ENCODE measurements at regions not wholly inside any gene's neighbourhood (a gene's known extent, or its start where the extent isn't known, plus 50 kb on each side); places are given as distances from the start of the nearest gene placed in this dataset.
"Not testable (repeated sequence)": the region's sequence is repeated elsewhere in the genome, so short reads cannot be mapped to it uniquely, and the experiment has no call there.

DNA sequence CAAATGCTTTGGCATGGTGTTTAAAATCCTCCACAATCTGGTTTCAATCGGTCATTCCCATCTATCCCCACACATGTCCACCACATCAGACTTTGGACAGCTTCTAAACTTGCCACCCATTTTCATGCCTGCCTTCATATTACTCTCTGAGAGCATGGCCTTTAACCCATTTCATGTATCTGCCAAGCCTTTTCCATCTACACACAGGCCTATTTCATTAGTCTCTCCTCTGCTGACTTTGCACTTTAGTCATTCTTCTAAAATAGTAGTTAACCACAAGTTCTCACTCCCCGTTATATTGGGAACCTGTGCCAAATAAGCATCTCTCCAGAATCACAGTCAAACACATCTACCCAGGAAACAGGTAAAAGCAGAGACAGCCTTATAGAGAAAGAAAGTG, 142.2 kb downstream of the MZT1 start:
- DNase-seq (ENCODE audit: low read depth) = no peak

DNA sequence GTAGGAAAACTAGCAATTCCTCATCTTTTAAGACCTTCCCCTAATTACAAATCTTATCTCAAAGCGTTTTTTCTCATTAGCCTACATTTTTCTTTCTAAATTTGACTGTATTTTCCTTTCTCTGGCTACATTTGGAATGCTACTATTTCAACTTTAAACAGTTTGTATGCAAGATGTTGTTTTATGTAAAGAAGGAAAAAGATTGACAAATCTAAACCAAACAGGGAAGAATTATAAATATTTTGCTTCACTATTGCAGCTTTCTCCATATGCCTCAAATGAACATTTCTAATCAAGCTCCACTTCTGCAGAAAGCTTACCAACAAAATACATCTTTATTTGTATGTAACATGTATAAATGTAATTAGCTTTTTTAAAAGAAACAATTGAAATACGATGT, 156.2 kb downstream of the MZT1 start:
- no peak for DNase-seq (ENCODE audit: low read depth)

DNA sequence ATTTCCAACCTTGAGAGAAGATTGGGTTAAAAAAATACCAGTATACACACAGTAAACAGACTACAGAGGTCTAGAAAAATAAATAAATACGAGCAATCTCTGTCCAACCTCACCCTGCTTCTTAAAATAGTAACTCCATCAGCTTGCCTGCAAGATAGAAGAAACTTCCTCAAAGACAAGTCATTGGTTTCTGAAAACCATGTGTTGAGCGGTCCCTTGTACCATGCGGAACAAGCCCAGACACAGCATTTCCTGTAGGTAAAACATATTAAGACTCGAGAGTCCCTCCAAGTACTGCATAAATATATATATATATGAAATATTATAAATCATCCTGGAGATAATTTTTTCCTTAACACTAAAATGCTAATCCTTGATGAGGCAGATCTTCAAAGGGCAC, 157.4 kb downstream of the MZT1 start:
- DNase-seq (ENCODE audit: low read depth) = no peak

DNA sequence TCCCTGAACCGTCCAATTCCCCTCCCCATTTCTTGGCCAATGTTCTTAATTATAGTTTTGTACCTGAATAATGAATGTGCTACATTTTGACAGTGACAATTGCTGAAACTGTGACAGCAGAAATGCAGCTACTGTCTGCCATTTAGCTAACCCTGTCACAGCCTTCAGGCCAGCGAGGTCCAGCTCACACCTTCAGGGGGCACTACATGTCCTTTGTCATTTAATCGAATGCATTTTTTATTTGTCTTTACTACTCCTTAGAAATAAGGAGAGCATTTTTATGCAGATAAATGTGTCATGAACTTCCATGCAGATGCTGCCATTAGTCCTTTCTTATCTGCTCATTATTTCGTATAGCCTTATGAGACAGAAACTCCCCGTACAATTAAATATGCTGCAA, 159.9 kb downstream of the MZT1 start:
- no peak for DNase-seq (ENCODE audit: low read depth)

DNA sequence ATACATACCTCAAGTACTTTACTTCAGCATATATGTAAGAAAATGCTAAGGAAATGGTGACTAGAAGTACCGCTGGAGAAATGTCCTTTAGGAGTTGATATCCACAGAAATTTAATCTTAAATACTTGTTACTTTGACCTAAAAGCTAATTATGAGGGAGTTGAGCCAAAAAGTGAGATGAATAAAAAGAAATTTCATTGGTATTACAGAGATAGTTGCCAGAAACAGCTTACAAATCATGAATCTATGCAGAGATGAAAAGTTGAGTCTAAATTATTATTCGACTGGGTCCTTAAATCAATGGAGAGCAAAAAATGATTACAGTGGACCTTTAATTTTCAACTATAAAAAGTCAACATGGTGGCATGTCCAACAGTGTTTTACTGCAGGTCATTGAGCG, 160.9 kb downstream of the MZT1 start:
- DNase-seq (ENCODE audit: low read depth) = no peak

DNA sequence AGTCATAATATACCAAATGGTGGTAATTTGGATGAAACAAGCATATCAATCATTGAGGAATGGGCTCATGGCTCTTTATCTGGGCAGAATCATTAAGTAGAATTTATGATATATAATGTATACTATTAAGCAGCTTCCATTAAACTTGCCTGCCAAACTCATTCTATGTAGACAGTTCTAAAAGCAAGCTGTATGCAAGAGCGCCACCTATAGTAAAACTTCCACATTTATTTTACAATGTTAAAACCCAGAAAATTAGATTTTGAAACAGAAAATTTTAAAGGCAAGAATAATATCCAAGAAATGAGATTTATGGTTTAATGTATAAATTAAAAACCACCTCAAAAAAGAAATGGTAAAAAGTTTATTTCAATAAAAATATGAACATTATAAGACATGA, 161.5 kb downstream of the MZT1 start:
- DNase-seq (ENCODE audit: low read depth) = no peak

DNA sequence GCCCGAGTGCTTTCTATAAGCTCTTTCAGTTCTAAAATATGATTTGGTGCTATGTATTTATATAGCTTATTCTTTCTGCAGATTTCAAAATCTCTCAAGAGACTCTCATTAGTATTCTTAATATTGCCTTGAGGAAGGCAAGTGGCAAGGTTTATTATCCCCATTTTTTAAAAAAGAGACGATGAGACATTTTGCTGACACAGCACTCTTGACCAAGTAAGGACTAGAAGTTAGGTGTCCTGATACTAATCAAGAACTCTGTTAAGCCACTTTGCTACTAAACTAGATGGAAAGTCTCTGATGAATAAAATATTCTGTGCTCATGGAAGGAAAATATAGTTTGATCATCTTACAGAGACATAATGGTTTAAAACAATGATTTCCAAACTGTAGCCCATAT, 164.7 kb downstream of the MZT1 start:
- no peak for DNase-seq (ENCODE audit: low read depth)

DNA sequence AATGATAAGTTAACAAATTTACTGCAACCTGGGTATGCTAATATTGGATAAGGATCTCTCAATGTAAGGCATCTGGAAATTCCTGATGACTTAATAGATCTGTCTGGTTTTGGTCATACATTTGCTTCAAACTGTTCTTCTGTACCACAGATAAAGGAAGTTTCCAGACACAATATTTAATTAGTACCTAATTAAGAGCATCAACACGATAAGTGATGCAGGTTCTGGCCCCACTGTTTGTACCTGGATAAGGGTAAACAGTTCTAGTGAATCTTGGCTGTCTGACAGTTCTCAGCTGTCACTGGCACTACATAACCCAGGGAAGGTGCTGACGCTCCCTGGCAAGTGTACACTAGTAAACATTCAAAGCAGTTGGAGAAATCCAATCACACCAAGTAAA, 165.6 kb downstream of the MZT1 start:
- no peak for DNase-seq (ENCODE audit: low read depth)

DNA sequence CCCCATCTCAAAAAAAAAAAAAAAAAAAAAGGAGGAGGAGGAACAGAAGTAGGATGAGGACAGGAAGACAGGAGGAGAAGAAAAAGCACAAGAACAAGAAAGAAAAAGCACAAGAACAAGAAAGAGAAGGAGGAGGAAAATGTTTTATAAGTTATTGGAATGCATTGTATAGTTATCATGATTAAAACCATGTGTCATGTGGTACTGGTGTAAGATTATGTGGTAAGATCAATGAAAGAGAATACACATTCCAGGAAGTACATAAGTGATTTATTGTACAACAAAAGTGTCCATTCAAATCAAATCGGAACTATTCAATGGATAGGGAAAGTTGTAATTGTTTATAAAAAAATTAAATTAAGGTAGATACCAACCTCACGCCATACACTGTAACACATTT, 167.7 kb downstream of the MZT1 start:
- no peak for DNase-seq (ENCODE audit: low read depth)

DNA sequence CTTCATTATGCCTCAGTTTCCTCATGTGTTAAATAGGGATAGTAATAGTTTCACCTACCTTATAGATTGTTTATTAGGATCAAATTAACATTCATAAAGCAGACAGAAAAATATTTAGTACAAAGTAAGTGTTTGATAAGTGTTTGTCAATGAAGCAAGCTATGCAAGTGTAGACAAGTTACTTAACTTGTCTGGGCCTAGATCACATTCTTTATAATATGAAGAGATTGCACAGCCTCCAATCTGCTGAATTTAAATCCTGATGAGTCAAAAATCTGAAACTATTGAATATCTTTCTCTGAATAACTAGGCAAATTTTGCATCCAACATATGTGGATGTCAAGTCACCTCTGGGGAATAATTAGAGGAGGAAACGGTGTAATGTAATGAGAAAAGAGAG, 170.5 kb downstream of the MZT1 start:
- no peak for DNase-seq (ENCODE audit: low read depth)

DNA sequence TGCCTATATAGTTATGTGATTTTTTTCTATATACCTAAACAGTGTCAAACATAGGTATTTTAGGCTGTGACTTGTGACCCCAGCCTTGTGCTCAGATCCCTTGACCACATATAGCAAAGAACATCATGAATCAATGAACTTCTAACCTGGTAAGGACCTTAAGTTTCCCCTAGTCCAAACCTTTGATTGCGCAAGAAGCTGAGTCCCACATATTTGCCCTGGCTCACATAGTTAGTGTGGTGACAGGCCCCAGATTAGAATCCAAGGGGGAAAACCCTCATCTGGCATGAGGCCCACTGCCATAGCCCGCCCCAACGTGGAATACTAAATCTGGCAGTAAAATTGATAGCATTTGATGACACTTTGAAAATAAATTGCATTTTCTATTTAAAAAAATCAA, 171.8 kb downstream of the MZT1 start:
- no peak for DNase-seq (ENCODE audit: low read depth)

DNA sequence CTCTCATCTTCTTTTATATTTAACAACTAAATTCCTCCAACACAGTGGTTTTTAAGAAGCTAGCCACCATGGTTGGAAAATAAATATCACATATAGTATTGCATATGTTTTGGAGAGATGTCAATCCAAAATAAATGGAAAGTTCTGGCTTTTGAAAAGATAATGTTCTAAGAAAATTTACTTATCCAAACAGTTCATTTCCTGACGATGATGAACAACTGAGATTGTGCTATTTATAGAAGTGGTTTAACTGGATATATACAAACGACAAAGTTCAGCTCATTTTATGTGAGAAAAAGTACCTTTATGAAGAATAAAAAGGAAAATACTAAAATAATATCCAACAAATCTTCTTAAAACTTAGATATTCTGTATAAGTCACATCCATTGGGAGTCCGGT, 174.7 kb downstream of the MZT1 start:
- no peak for DNase-seq (ENCODE audit: low read depth)

DNA sequence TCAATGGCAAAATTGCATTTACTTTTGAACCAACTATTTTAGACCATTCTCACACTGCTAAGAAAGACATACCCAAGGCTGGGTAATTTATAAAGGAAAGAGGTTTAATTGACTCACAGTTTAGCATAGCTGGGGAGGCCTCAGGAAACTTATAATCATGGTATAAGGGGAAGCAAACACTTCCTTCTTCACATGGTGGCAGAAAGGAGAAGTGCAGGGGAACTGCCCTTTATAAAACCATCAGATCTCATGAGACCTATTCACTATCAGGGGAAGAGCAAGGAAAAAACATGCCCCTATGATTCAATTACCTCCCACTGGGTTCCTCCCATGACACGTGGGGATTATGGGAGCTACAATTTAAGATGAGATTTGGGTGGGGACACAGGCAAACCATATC, 181.5 kb downstream of the MZT1 start:
- DNase-seq (ENCODE audit: low read depth) = not testable (repeated sequence)

DNA sequence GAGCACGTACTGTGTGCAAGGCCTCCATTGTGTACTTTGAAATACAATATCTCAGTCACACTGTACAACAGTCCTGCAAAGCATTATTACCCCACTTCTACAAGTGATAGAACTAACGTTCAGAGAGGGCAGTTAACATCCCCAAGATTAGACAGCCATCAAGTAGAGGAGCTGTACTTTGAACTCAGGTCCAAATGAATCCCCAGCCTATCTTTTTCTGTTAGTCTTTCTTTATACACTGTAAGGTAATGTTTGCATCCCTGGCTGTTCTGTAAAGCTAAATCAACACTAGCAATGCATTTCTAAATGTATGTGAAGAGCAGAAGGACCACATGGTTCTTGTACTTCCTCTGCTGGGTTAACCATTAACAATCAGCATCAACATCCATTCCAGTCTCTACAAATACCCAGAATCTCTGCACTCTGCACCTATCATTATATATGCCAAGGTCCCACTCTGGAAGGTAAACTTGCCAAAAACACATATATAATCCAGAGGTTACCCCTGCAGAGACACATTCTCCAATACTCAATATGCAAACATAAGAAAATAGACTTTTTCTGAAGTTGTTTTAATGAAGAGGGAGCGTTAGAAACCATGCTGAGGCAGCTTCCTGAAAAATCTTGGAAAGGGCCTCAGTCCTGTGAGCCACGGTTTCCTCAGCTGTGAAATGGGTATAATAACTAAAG, 182.3 kb downstream of the MZT1 start:
- no peak for DNase-seq (ENCODE audit: low read depth)

DNA sequence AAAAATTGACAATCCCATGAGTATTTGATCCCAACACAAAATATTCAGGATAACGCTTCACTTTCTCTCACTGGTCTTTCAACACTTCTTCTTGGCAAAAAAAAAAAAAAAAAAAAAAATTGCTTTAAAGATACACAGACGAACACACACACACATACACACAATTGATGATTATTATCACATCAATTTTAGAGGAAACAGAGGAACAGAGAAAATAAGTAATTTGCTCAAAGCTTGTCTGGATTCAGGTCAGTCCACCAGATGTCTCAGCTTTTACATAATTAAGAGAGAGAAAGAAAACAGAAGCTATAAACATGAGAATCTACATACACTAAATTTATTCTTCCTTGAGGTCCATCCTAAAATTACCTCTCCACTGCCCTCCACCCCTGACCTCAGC, 183.4 kb downstream of the MZT1 start:
- DNase-seq (ENCODE audit: low read depth) = no peak

DNA sequence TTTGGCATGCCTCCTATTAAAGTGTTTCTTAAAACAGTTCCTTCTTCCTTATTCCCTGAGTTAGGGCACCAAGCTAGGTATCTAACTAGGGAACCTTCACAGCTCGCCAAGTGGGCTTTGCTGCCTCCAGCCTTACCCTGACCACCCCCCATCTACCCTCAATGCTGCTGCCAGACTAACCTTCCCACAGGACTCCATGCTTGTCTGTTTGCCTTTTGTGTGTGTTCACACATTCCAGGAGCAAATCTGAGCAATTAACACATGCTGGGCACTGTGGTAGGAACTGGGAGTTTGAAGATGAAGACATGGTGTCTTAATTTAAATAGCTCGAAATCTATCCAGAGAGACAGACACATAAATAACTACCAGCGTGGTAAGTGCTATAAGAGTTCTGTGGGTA, 185.2 kb downstream of the MZT1 start:
- DNase-seq (ENCODE audit: low read depth) = no peak

DNA sequence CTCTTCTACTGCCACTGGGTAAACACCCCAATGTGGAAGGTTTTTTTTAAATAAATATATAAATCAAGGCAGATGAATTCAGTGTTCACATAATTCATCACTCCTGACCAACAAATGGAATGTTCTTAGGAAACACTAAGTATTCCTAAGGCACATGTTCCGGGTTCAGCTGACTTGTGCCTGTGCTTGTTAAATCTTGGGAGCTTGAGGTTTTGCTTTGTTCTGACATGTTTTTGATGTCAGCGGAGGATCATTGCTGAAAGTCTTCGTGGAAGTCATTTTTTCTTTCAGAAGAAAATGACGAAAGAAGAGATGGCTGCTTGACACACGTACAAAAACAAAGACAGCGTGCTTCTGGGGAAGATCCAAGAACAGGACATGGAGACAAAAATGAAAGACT, 185.8 kb downstream of the MZT1 start:
- no peak for DNase-seq (ENCODE audit: low read depth)

DNA sequence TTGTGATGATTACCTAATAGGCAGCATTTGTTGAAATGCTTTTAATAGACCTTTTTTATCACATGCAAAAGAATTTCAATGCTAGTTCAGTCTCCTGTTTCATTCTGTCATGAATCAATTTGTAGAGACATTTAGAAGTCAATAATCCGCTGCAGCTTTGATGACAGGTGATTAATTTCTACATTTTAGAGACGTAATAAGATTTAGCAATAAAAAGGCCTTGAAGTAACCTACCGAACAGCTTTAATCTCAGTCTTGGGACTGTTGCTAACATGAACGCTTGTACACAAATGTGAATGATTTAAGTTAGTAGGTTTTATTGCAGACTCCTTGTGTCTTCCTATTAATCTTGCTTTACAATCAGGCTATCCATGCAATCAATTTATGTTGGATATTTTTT, 186.5 kb downstream of the MZT1 start:
- DNase-seq (ENCODE audit: low read depth) = no peak

DNA sequence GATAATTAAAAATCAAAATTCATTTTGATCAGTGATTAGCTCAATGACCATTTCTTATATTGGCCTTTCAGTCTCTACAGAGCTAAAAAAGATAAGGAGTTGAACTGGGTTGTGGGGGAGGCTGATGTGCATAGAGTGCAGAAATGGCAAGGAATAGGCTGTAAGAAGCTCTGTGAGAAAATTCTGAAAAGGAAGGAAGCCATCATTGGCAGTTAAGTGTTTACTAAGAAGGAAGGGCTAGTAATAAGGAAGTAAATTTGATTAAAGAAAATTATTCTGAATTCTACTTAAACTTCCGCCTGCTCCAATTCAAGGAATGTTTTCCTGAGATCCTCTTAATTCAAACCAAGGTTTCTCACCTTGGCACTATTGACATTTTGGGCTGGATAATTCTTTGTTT, 187.5 kb downstream of the MZT1 start:
- DNase-seq (ENCODE audit: low read depth) = no peak

DNA sequence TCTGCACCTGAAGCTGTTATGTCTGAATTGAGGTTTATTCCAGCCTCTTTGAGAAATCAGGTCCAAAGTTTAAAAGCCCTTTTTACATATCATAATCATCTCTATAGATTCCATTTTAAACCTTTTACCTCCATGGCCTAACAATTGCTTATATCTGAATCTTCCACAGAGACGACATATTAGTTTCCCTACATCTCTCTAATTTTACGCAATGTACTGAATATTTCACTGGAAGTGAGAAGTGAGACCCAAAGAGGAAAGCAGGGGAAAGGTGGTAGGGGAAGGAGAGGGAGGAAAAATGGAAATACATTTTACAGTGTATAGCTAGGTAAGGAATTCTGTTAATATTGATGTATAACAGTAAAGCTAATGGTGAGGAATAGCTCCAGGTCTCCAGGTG, 189.6 kb downstream of the MZT1 start:
- no peak for DNase-seq (ENCODE audit: low read depth)

DNA sequence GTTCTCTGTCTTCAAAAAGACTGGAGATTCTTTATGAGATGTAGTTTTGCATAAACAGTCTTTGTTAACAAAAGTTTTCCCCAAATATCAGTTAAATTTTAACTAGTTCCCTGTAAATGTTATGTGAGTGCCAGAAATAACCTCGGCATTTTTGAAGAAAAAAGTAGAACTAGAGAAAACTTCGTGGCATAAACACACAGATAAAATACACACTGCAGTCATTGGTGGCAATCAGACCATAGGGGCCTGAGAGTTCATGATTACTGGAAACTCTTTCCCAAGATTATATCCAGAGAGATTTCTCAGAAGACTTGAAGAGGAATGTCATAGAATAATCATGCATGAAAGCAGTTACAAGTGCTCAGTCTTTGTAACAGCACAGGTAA, 190.0 kb downstream of the MZT1 start:
- no peak for DNase-seq (ENCODE audit: low read depth)

DNA sequence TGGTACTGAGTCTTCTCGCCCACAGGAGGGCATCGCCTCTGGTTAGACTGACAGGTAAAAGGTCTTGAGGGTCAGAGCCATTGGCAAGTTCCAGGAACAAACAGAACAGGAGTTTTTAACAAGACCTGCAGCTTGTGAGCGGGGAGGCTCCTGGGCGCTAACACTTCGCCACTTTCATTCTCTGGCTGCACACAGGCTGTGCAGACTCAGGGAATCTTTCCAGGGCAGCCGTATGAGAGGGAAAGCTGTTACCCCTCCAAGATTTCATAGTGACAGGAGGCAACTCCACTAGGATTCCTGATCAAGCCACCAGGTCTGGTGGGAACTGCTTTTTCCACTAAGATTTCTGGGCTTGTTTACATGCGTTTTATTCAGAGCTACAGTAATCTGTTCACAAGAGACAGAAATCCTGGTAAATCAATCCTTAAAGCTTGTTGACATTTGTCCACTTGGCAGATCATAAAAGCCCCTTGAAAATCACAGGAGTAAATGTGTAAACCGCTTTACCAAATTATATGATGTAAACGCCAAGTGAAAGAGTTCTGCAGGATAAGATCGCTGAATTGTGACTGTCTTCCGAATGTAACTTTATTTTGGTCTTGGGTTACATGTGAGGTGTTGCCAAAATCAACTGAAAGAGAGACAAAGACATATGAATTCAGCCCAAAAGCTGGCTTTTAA, 190.6 kb downstream of the MZT1 start:
- DNase-seq (ENCODE audit: low read depth) = no peak

DNA sequence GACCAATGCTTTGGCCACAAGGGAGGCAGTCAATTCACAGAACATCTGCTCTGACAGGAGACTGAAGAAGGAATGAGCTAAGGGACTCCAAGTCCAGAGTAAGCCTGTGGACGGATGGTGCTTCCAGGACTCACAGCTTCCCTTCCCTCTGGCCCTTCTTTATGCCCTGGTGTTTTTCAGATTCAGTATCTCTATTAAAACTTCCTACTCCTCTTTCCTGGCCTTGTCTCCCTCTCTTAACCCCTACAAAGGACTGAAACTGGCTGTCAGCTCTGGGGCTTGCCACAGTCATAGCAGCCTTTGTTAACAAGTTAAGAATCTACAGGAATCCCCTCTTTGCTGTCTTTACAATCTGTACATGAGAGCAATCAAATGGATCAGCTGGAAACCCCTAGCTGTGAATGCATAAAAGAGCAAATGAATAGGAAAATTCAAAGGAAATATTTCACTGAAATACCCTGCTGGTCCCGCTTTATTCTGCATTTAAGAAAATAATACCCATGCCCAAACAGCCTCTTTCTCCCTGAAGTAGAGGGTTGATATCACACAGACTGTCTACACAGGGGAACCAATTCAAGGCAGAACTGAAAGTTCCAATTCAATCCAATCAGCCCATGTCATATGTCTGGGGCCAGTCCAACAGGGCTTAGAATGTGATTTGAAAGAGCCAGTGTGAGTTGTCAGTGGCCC, 192.3 kb downstream of the MZT1 start:
- DNase-seq (ENCODE audit: low read depth) = no peak

DNA sequence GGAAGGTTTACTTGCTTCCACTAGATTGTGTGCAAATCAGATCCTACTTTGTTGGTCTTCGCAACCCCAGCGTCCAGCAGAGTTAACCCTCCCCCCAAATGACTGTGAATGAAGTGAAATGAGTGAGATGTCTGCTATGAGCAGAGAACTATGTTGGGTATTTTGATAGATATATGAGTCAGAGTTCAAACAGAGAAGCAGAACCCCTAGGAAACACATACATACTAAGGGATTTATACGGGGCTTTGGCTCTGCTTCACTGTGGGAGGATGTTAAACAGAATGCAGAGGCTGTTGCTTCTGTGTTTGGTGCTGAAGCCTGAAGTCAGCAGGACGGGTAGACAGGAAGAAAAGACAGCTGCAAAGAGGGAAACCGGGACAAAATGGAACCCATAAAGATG, 197.0 kb downstream of the MZT1 start:
- no peak for DNase-seq (ENCODE audit: low read depth)

All from stimulated activated CD8-positive, alpha-beta memory T cell treated with anti-CD3 and anti-CD28 coated beads, Interleukin-12 subunit alpha, Interleukin-12 subunit beta, amount 100 ng/mL, for 1 hour (primary cell).